ENCODE measurements at regions not wholly inside any gene's neighbourhood (a gene's known extent, or its start where the extent isn't known, plus 50 kb on each side); places are given as distances from the start of the nearest gene placed in this dataset.

GRCh38 chr12:41899577-41899976, 245.1 kb downstream of the GXYLT1 start:
- no peak for TF ChIP-seq CTCF (conservative IDR thresholded peaks at IDR 0.05; ENCODE audit: low read depth)
- POLR2A ChIA-PET (ENCODE audit: low non-redundant PET) = no interaction called here
- no peak for DNase-seq (ENCODE audit: low spot score)
- no peak overlapping the region for H3K27ac ChIP-seq
- CTCF ChIA-PET = no interaction called here

- H3K27ac ChIP-seq = no peak overlapping the region
- CTCF ChIA-PET = no interaction called here
- no peak for TF ChIP-seq CTCF (conservative IDR thresholded peaks at IDR 0.05; ENCODE audit: low read depth)
- no peak for DNase-seq (ENCODE audit: low spot score)
- POLR2A ChIA-PET (ENCODE audit: low non-redundant PET) = no interaction called here
Measured at GRCh38 chr12:41897593-41897992, 247.1 kb downstream of the GXYLT1 start.

- TF ChIP-seq CTCF (conservative IDR thresholded peaks at IDR 0.05; ENCODE audit: low read depth) = no peak
- no peak overlapping the region for H3K27ac ChIP-seq
- ChIA-PET CTCF (no interaction called here), POLR2A (ENCODE audit: low non-redundant PET) (no interaction called here)
- no peak for DNase-seq (ENCODE audit: low spot score)
Measured at GRCh38 chr12:41893491-41893890, 251.2 kb downstream of the GXYLT1 start.

- TF ChIP-seq CTCF (conservative IDR thresholded peaks at IDR 0.05; ENCODE audit: low read depth) = no peak
- ChIA-PET CTCF (no interaction called here), POLR2A (ENCODE audit: low non-redundant PET) (no interaction called here)
- DNase-seq (ENCODE audit: low spot score) = no peak
- H3K27ac ChIP-seq = no peak overlapping the region
Measured at GRCh38 chr12:41892302-41892701, 252.4 kb downstream of the GXYLT1 start.

GRCh38 chr12:41891226-41891625, 253.4 kb downstream of the GXYLT1 start:
- POLR2A ChIA-PET (ENCODE audit: low non-redundant PET) = no interaction called here
- DNase-seq (ENCODE audit: low spot score) = no peak
- CTCF ChIA-PET = no interaction called here
- TF ChIP-seq CTCF (conservative IDR thresholded peaks at IDR 0.05; ENCODE audit: low read depth) = no peak
- no peak overlapping the region for H3K27ac ChIP-seq

- no peak for TF ChIP-seq CTCF (conservative IDR thresholded peaks at IDR 0.05; ENCODE audit: low read depth)
- ChIA-PET POLR2A (ENCODE audit: low non-redundant PET) (no interaction called here), CTCF (no interaction called here)
- no peak overlapping the region for H3K27ac ChIP-seq
- no peak for DNase-seq (ENCODE audit: low spot score)
Measured at GRCh38 chr12:41888285-41888684, 256.4 kb downstream of the GXYLT1 start.
